GM06990 (cell line): ENCODE measurements at regions not wholly inside any gene's neighbourhood (a gene's known extent, or its start where the extent isn't known, plus 50 kb on each side); places are given as distances from the start of the nearest gene placed in this dataset.

Experiments used
- DNase-seq: peaks from one replicate; pipeline ENCODE4 v3.0.0-alpha.2; 2011; ENCODE audit not compliant: insufficient read length; ENCODE audit errors: extremely low read depth
- H3K27me3 ChIP-seq: replicated peaks from 2 replicates; pipeline ENCODE4 v1.6.0; 2011; ENCODE audit warnings: low read length; ENCODE audit not compliant: control insufficient read depth, insufficient read depth
- H3K36me3 ChIP-seq: 2 replicates; pipeline ENCODE4 v1.5.1; 2011; ENCODE audit warnings: low read length; ENCODE audit not compliant: control insufficient read depth, insufficient read depth
- H3K4me3 ChIP-seq: replicated peaks from 2 replicates; pipeline ENCODE4 v1.5.1; 2011; ENCODE audit warnings: low read depth, mild to moderate bottlenecking, control low read depth, low read length
- CTCF ChIP-seq: IDR thresholded peaks from 2 replicates; pipeline ENCODE4 v1.5.1; 2011; ENCODE audit warnings: low read length, control low read depth, mild to moderate bottlenecking, inconsistent platforms; ENCODE audit not compliant: insufficient read depth, poor library complexity, severe bottlenecking

- H3K27me3 ChIP-seq, result no peaks in the 10 kb centered on the region
- H3K4me3 ChIP-seq, result no peak overlapping the region
- no peaks in the 10 kb centered on the region for H3K36me3 ChIP-seq
- TF ChIP-seq CTCF, result no peak
- no peak for DNase-seq
Observed at GRCh38 chr16:66042341-66042740, 324.1 kb upstream of the CDH5 start.

- no peaks in the 10 kb centered on the region for H3K27me3 ChIP-seq
- DNase-seq, result no peak
- H3K4me3 ChIP-seq, result no peak overlapping the region
- no peak for TF ChIP-seq CTCF
- no peaks in the 10 kb centered on the region for H3K36me3 ChIP-seq
Observed at GRCh38 chr16:66041907-66042306, 324.6 kb upstream of the CDH5 start.

GRCh38 chr16:66039793-66040192, 326.7 kb upstream of the CDH5 start:
- DNase-seq, result no peak
- TF ChIP-seq CTCF, result no peak
- Histone ChIP-seq H3K4me3 (no peak overlapping the region), H3K27me3 (no peaks in the 10 kb centered on the region), H3K36me3 (no peaks in the 10 kb centered on the region)

- Histone ChIP-seq H3K27me3 (no peaks in the 10 kb centered on the region), H3K4me3 (no peak overlapping the region), H3K36me3 (no peaks in the 10 kb centered on the region)
- TF ChIP-seq CTCF, result no peak
- DNase-seq, result no peak
Observed at GRCh38 chr16:66036793-66037715, 329.4 kb upstream of the CDH5 start.

- Histone ChIP-seq H3K4me3 (no peak overlapping the region), H3K36me3 (no peaks in the 10 kb centered on the region), H3K27me3 (no peaks in the 10 kb centered on the region)
- no peak for DNase-seq
- no peak for TF ChIP-seq CTCF
Observed at GRCh38 chr16:66036184-66036583, 330.3 kb upstream of the CDH5 start.

GRCh38 chr16:66035096-66035495, 331.4 kb upstream of the CDH5 start:
- no peak for TF ChIP-seq CTCF
- no peaks in the 10 kb centered on the region for H3K27me3 ChIP-seq
- no peak for DNase-seq
- H3K36me3 ChIP-seq, result no peaks in the 10 kb centered on the region
- no peak overlapping the region for H3K4me3 ChIP-seq
